HL-60 (cell line): ENCODE measurements at regions not wholly inside any gene's neighbourhood (a gene's known extent, or its start where the extent isn't known, plus 50 kb on each side); places are given as distances from the start of the nearest gene placed in this dataset.

ENCODE experiments used
- CTCF ChIP-seq: IDR thresholded peaks from one replicate; pipeline ENCODE4 v1.5.1; 2011; ENCODE audit warnings: low read length, control low read depth, inconsistent platforms; ENCODE audit not compliant: insufficient read depth
- POLR2AphosphoS5 ChIP-seq: IDR thresholded peaks from 2 replicates; pipeline ENCODE4 v1.6.1; 2012; ENCODE audit warnings: low read depth
- REST ChIP-seq: IDR thresholded peaks from 2 replicates; pipeline ENCODE4 v1.6.1; 2012; ENCODE audit warnings: low read depth; ENCODE audit not compliant: insufficient replicate concordance

- TF ChIP-seq CTCF (no peak), POLR2AphosphoS5 (no peak), REST (no peak)
Observed at GRCh38 chr2:100766256-100766655, 53.7 kb upstream of the NPAS2 start.
